GM18867 (cell line): ENCODE measurements at regions not wholly inside any gene's neighbourhood (a gene's known extent, or its start where the extent isn't known, plus 50 kb on each side); places are given as distances from the start of the nearest gene placed in this dataset.
"Not testable (repeated sequence)": the region's sequence is repeated elsewhere in the genome, so short reads cannot be mapped to it uniquely, and the experiment has no call there.

Source experiments
- ATAC-seq: cut with Tn5 transposase; IDR thresholded peaks from one replicate; pipeline ENCODE4 v1.9.1; 2021; ENCODE audit warnings: mild to moderate bottlenecking, moderate library complexity; ENCODE audit not compliant: unreplicated experiment

GRCh38 chr16:29260683-29261426 lies 145.7 kb downstream of the NPIPB11 start:
- not testable (repeated sequence) for ATAC-seq

- not testable (repeated sequence) for ATAC-seq
Observed at GRCh38 chr16:29259635-29260457, 146.7 kb downstream of the NPIPB11 start.

- not testable (repeated sequence) for ATAC-seq
Observed at GRCh38 chr16:29258946-29259634, 147.4 kb downstream of the NPIPB11 start.

GRCh38 chr16:29257419-29258336 lies 148.8 kb downstream of the NPIPB11 start:
- ATAC-seq, result not testable (repeated sequence)

- no peak for ATAC-seq
Observed at GRCh38 chr16:29256501-29256981, 150.0 kb downstream of the NPIPB11 start.

- ATAC-seq, result not testable (repeated sequence)
Observed at GRCh38 chr16:29255957-29256356, 150.6 kb downstream of the NPIPB11 start.

GRCh38 chr16:29255496-29255796 lies 151.1 kb downstream of the NPIPB11 start:
- ATAC-seq, result not testable (repeated sequence)

- no peak for ATAC-seq
Observed at GRCh38 chr16:29254676-29255495, 151.6 kb downstream of the NPIPB11 start.

GRCh38 chr16:29253716-29254590 lies 152.6 kb downstream of the NPIPB11 start:
- ATAC-seq, result not testable (repeated sequence)

- ATAC-seq, result not testable (repeated sequence)
Observed at GRCh38 chr16:29253066-29253590, 153.4 kb downstream of the NPIPB11 start.

- ATAC-seq, result not testable (repeated sequence)
Observed at GRCh38 chr16:29252311-29252710, 154.2 kb downstream of the NPIPB11 start.

- not testable (repeated sequence) for ATAC-seq
Observed at GRCh38 chr16:29251571-29252011, 154.9 kb downstream of the NPIPB11 start.

- not testable (repeated sequence) for ATAC-seq
Observed at GRCh38 chr16:29250923-29251434, 155.5 kb downstream of the NPIPB11 start.

GRCh38 chr16:29250469-29250868 lies 156.0 kb downstream of the NPIPB11 start:
- not testable (repeated sequence) for ATAC-seq

GRCh38 chr16:29248940-29249318 lies 157.6 kb downstream of the NPIPB11 start:
- not testable (repeated sequence) for ATAC-seq

- not testable (repeated sequence) for ATAC-seq
Observed at GRCh38 chr16:29248306-29248939, 158.1 kb downstream of the NPIPB11 start.

- ATAC-seq, result not testable (repeated sequence)
Observed at GRCh38 chr16:29246091-29246490, 160.4 kb downstream of the NPIPB11 start.
